RWPE2 (cell line): ENCODE measurements at regions not wholly inside any gene's neighbourhood (a gene's known extent, or its start where the extent isn't known, plus 50 kb on each side); places are given as distances from the start of the nearest gene placed in this dataset.

Experiments used
- ATAC-seq: fragments of 200-7000 bp; cut with Tn5 transposase; 3 replicates; pipeline ENCODE4 v1.9.1; 2021; ENCODE audit warnings: low read depth
- DNase-seq: peaks from one replicate; pipeline ENCODE4 v3.0.0-alpha.2; 2020; ENCODE audit warnings: low spot score
- H3K27ac ChIP-seq: fragments of 450-650 bp; 2 replicates; pipeline ENCODE4 v1.5.1; 2017; ENCODE audit warnings: mild to moderate bottlenecking; ENCODE audit not compliant: poor library complexity, severe bottlenecking
- H3K27me3 ChIP-seq: fragments of 250-450 bp; sonication (Bioruptor Pico); 2 replicates; pipeline ENCODE4 v1.5.1; 2021; ENCODE audit warnings: mild to moderate bottlenecking, moderate library complexity; ENCODE audit not compliant: insufficient read depth, poor library complexity, severe bottlenecking
- H3K36me3 ChIP-seq: fragments of 250-450 bp; sonication (Bioruptor Pico); 2 replicates; pipeline ENCODE4 v1.5.1; 2020; ENCODE audit warnings: low read depth, mild to moderate bottlenecking, moderate library complexity
- H3K4me1 ChIP-seq: fragments of 250-450 bp; sonication (Bioruptor Pico); 2 replicates; pipeline ENCODE4 v1.5.1; 2021; ENCODE audit warnings: mild to moderate bottlenecking, moderate library complexity; ENCODE audit not compliant: insufficient read depth, poor library complexity, severe bottlenecking
- H3K4me3 ChIP-seq: fragments of 250-450 bp; sonication (Bioruptor Pico); 2 replicates; pipeline ENCODE4 v1.5.1; 2021; ENCODE audit warnings: mild to moderate bottlenecking, moderate library complexity; ENCODE audit not compliant: severe bottlenecking
- H3K9me3 ChIP-seq: fragments of 250-450 bp; sonication (Bioruptor Pico); 2 replicates; pipeline ENCODE4 v1.5.1; 2021; ENCODE audit warnings: mild to moderate bottlenecking, moderate library complexity; ENCODE audit not compliant: severe bottlenecking
- TF ChIP-seq, protein P1 (sequence below): fragments of 450-650 bp; IDR thresholded peaks from one replicate; pipeline ENCODE4 v1.5.1; 2017; ENCODE audit warnings: mild to moderate bottlenecking, moderate library complexity; ENCODE audit not compliant: poor library complexity, severe bottlenecking

DNA sequence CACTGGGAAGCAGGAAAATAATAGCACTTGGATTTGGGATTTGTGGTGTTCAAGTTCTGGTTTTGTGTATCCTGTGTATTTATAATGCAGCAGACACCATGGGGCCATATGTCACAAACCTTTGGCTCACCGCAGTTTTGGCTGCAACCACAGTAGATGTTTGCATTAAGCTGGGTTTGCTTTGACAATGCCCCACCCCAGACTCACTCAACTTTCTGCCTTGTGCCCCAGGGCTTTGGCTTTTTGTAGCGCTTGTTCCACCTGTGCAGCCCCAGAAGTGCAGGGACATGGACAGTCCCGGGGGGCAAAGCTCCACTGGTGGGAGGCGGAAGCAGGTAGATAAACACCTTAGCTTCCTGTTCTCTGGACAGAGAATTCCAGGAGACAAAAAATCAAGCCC, 446.9 kb downstream of the MED13L start:
- Histone ChIP-seq H3K27ac (no peak overlapping the region), H3K4me3 (no peak overlapping the region), H3K36me3 (no peaks in the 10 kb centered on the region), H3K4me1 (no peaks in the 10 kb centered on the region), H3K9me3 (no peaks in the 10 kb centered on the region), H3K27me3 (no peaks in the 10 kb centered on the region)
- no peak for DNase-seq
- TF ChIP-seq, protein P1, sequence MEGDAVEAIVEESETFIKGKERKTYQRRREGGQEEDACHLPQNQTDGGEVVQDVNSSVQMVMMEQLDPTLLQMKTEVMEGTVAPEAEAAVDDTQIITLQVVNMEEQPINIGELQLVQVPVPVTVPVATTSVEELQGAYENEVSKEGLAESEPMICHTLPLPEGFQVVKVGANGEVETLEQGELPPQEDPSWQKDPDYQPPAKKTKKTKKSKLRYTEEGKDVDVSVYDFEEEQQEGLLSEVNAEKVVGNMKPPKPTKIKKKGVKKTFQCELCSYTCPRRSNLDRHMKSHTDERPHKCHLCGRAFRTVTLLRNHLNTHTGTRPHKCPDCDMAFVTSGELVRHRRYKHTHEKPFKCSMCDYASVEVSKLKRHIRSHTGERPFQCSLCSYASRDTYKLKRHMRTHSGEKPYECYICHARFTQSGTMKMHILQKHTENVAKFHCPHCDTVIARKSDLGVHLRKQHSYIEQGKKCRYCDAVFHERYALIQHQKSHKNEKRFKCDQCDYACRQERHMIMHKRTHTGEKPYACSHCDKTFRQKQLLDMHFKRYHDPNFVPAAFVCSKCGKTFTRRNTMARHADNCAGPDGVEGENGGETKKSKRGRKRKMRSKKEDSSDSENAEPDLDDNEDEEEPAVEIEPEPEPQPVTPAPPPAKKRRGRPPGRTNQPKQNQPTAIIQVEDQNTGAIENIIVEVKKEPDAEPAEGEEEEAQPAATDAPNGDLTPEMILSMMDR: no peak
- ATAC-seq: no peak

DNA sequence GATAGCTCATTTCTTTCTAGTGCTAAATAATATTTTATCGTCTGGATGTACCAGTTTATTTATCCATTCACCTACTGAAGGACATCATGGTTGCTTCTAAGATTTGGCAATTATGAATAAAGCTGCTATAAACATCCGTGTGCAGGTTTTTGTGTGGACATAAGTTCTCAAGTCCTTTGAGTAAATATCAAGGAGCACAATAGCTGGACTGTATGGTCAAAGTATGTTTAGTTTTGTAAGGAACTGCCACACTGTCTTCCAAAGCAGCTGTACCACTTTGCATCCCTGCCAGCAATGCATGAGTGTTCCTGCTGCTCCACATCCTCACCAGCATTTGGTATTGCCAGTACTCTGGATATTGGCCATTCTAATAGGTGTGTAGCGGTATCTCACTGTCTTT, 447.4 kb downstream of the MED13L start:
- TF ChIP-seq, protein P1: no peak
- Histone ChIP-seq H3K27me3 (no peaks in the 10 kb centered on the region), H3K36me3 (no peaks in the 10 kb centered on the region), H3K4me1 (no peaks in the 10 kb centered on the region), H3K4me3 (no peak overlapping the region), H3K9me3 (no peaks in the 10 kb centered on the region), H3K27ac (no peak overlapping the region)
- ATAC-seq (no peak), DNase-seq (no peak)

DNA sequence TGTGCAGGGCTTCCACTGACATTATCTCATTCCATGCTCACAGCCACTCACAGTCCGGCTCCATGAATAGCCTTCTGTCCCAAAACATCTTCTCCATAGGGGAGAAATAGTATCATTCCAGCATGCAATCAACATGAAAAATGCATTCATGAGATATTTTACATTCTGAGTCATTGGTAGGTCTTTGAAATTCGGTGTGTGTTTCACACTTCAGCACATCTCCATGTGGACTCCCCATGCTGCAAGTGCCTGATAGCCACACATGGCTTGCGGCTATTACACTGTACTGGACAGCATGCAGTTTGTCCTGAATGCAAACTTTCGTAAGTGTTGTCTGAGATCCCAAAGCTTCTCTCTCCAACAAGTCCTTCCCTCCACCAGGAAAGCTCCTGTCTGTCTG, 449.3 kb downstream of the MED13L start:
- no peaks in the 10 kb centered on the region for H3K9me3 ChIP-seq
- no peak overlapping the region for H3K4me3 ChIP-seq
- no peaks in the 10 kb centered on the region for H3K36me3 ChIP-seq
- TF ChIP-seq, protein P1: no peak
- no peaks in the 10 kb centered on the region for H3K27me3 ChIP-seq
- DNase-seq (no peak), ATAC-seq (no peak)
- H3K27ac ChIP-seq: no peak overlapping the region
- no peaks in the 10 kb centered on the region for H3K4me1 ChIP-seq

DNA sequence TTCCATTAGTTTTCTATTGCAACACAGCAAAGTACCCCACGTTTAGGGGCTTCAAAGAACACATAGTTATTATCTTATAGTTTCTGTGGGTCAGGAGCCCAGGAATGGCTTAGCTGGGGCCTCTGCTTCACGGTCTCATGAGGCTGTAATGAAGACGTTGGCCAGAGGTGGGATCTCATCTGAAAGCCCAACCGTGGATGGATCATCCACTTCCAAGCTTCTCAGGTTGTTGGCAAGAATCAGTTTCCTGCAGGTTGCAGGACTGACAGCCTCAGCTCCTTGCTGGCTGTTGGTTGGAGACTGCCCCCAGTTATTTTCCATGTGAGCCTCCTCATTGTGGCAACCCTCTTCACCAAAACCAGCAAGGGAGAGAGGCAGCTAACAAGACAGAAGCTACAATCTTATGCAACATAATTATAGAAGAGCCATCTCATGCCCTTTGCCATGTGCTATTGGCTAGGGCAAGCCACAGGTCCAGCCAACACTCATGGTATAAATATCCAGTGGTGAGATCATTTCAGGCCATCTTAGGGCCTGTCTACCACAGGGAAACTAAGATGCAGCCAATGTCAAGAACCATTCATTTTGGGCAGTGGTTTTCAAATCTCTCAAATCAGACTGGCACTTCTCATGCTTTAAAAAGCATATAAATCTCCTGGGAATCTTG, 452.4 kb downstream of the MED13L start:
- Histone ChIP-seq H3K36me3 (no peaks in the 10 kb centered on the region), H3K4me1 (no peaks in the 10 kb centered on the region), H3K27me3 (no peaks in the 10 kb centered on the region), H3K9me3 (no peaks in the 10 kb centered on the region), H3K27ac (no peak overlapping the region), H3K4me3 (no peak overlapping the region)
- ATAC-seq: no peak
- TF ChIP-seq, protein P1: no peak
- DNase-seq: no peak

DNA sequence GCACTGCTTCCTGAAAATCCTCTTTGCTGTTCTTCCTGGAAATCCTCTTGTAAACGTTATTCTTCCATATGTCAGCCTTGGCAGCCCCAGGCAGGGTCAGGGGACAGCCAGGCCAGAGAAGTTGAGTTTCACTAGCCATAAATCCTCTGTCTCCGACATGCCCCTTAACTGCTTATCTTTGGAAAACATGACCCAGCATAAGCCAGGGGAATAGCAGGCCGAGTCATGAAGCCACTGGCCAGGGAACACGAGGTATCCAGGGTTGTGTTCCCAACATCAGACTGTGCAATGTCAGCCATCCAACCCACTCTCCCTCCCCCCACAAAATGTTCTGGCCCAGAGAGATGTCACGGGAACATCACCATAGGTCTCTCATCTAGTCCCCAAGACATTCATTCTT, 453.9 kb downstream of the MED13L start:
- no peak for ATAC-seq
- Histone ChIP-seq H3K4me3 (no peak overlapping the region), H3K4me1 (no peaks in the 10 kb centered on the region), H3K27me3 (no peaks in the 10 kb centered on the region), H3K36me3 (no peaks in the 10 kb centered on the region), H3K27ac (no peak overlapping the region), H3K9me3 (no peaks in the 10 kb centered on the region)
- TF ChIP-seq, protein P1: no peak
- no peak for DNase-seq
